Activated CD8-positive, alpha-beta T cell treated with anti-CD3 and anti-CD28 coated beads for 36 hours (primary cell): ENCODE measurements at regions not wholly inside any gene's neighbourhood (a gene's known extent, or its start where the extent isn't known, plus 50 kb on each side); places are given as distances from the start of the nearest gene placed in this dataset.

Experiments used
- ATAC-seq: fragments of 200-7000 bp; cut with Tn5 transposase; one replicate; pipeline ENCODE4 v1.10.0; 2021; ENCODE audit warnings: mild to moderate bottlenecking, moderate library complexity
- CTCF ChIA-PET: fragments of 350-600 bp; sonication (Branson Sonifier 250); formaldehyde crosslinking; loops from one replicate; lab custom pipeline; 2021; ENCODE audit warnings: antibody characterized with exemption; lab: Charles Lee
- POLR2A ChIA-PET: fragments of 350-600 bp; sonication (Branson Sonifier 250); formaldehyde crosslinking; loops from one replicate; lab custom pipeline; 2021; ENCODE audit warnings: antibody characterized with exemption; lab: Charles Lee
- DNase-seq: peaks from one replicate; pipeline ENCODE4 v3.0.0-alpha.2; 2020
- H3K27ac Mint-ChIP-seq: one replicate; pipeline ENCODE4 v1.8.0; 2021; ENCODE audit warnings: mild to moderate bottlenecking, mixed read lengths
- H3K27me3 Mint-ChIP-seq: one replicate; pipeline ENCODE4 v1.8.0; 2021; ENCODE audit warnings: mixed read lengths
- H3K36me3 Mint-ChIP-seq: one replicate; pipeline ENCODE4 v1.8.0; 2021; ENCODE audit warnings: low read depth, mixed read lengths
- H3K4me1 Mint-ChIP-seq: one replicate; pipeline ENCODE4 v1.8.0; 2021; ENCODE audit warnings: low read depth, mixed read lengths
- H3K4me3 Mint-ChIP-seq: one replicate; pipeline ENCODE4 v1.8.0; 2021; ENCODE audit warnings: mild to moderate bottlenecking, moderate library complexity, mixed read lengths
- H3K9me3 Mint-ChIP-seq: one replicate; pipeline ENCODE4 v1.8.0; 2021; ENCODE audit warnings: mixed read lengths
- CTCF ChIP-seq: fragments of 200-600 bp; IDR thresholded peaks from one replicate; pipeline ENCODE4 v1.8.0; 2022; ENCODE audit warnings: antibody characterized with exemption, mild to moderate bottlenecking
- intact Hi-C: fragments of 100-400 bp; cut with micrococcal nuclease; formaldehyde crosslinking; loops from one replicate; pipeline ENCODE4 v1.10.0; 2022

GRCh38 chr9:17017931-17018491 is 116.8 kb upstream of the CNTLN start:
- POLR2A ChIA-PET = no interaction called here
- no peak for ATAC-seq
- Mint-ChIP-seq H3K9me3 (peaks cover 2% of the 10 kb centered on the region), H3K27ac (no peak overlapping the region), H3K27me3 (no peaks in the 10 kb centered on the region), H3K36me3 (no peaks in the 10 kb centered on the region), H3K4me1 (no peaks in the 10 kb centered on the region), H3K4me3 (no peak overlapping the region)
- DNase-seq = no peak
- CTCF ChIA-PET = no interaction called here
- intact Hi-C loops = no loop called here
- TF ChIP-seq CTCF = no peak

- Mint-ChIP-seq H3K27me3 (no peaks in the 10 kb centered on the region), H3K9me3 (no peaks in the 10 kb centered on the region), H3K4me3 (no peak overlapping the region), H3K4me1 (no peaks in the 10 kb centered on the region), H3K27ac (no peak overlapping the region), H3K36me3 (no peaks in the 10 kb centered on the region)
- no peak for ATAC-seq
- CTCF ChIA-PET = no interaction called here
- POLR2A ChIA-PET = no interaction called here
- intact Hi-C loops = no loop called here
- no peak for TF ChIP-seq CTCF
- no peak for DNase-seq
Measured at GRCh38 chr9:17013891-17014290, 120.9 kb upstream of the CNTLN start.

GRCh38 chr9:17013010-17013409 is 121.8 kb upstream of the CNTLN start:
- no peak for TF ChIP-seq CTCF
- no peak overlapping the region for H3K4me3 Mint-ChIP-seq
- ChIA-PET POLR2A (no interaction called here), CTCF (no interaction called here)
- no peaks in the 10 kb centered on the region for H3K27me3 Mint-ChIP-seq
- DNase-seq (no peak), ATAC-seq (no peak)
- H3K4me1 Mint-ChIP-seq = no peaks in the 10 kb centered on the region
- no peaks in the 10 kb centered on the region for H3K9me3 Mint-ChIP-seq
- H3K36me3 Mint-ChIP-seq = no peaks in the 10 kb centered on the region
- H3K27ac Mint-ChIP-seq = no peak overlapping the region
- intact Hi-C loops = no loop called here

GRCh38 chr9:17011880-17012279 is 123.0 kb upstream of the CNTLN start:
- intact Hi-C loops = no loop called here
- H3K9me3 Mint-ChIP-seq = no peaks in the 10 kb centered on the region
- ChIA-PET CTCF (no interaction called here), POLR2A (no interaction called here)
- H3K36me3 Mint-ChIP-seq = no peaks in the 10 kb centered on the region
- H3K4me3 Mint-ChIP-seq = no peak overlapping the region
- TF ChIP-seq CTCF = no peak
- ATAC-seq = no peak
- H3K27ac Mint-ChIP-seq = no peak overlapping the region
- no peaks in the 10 kb centered on the region for H3K27me3 Mint-ChIP-seq
- no peak for DNase-seq
- H3K4me1 Mint-ChIP-seq = no peaks in the 10 kb centered on the region

GRCh38 chr9:17009071-17009470 is 125.8 kb upstream of the CNTLN start:
- intact Hi-C loops = loop anchor here (10.0 kb wide), 2 partner anchors 56 to 134 kb away; partner anchors contain the start of gene BNC2

More at GRCh38 chr9:17009071-17009470, 125.8 kb upstream of the CNTLN start:
- Mint-ChIP-seq H3K4me1 (no peaks in the 10 kb centered on the region), H3K9me3 (no peaks in the 10 kb centered on the region), H3K36me3 (no peaks in the 10 kb centered on the region), H3K4me3 (no peak overlapping the region), H3K27me3 (no peaks in the 10 kb centered on the region), H3K27ac (no peak overlapping the region)
- CTCF ChIA-PET = no interaction called here
- POLR2A ChIA-PET = no interaction called here
- no peak for TF ChIP-seq CTCF
- ATAC-seq (no peak), DNase-seq (no peak)
